Peyer's patch (tissue), 4 donors: ENCODE measurements at regions not wholly inside any gene's neighbourhood (a gene's known extent, or its start where the extent isn't known, plus 50 kb on each side); places are given as distances from the start of the nearest gene placed in this dataset.

Experiments used
- POLR2A ChIP-seq, 2 donors: fragments of 450-650 bp; IDR thresholded peaks; one replicate each; pipeline ENCODE4 v1.5.1; 2017; ENCODE audit warnings: antibody characterized with exemption in 2 of 2, mild to moderate bottlenecking in 2 of 2, moderate library complexity in 2 of 2
- TF ChIP-seq, protein P1 (sequence below), 6 experiments: fragments of 450-650 bp in 4 of 6; fragments of 200-600 bp in 2 of 6; sonication (generic) in 1 of 6; IDR thresholded peaks; one replicate each; pipeline ENCODE4 v1.5.1; 2017 to 2019; ENCODE audit warnings: antibody characterized with exemption in 6 of 6, mild to moderate bottlenecking in 3 of 6, moderate library complexity in 1 of 6

DNA sequence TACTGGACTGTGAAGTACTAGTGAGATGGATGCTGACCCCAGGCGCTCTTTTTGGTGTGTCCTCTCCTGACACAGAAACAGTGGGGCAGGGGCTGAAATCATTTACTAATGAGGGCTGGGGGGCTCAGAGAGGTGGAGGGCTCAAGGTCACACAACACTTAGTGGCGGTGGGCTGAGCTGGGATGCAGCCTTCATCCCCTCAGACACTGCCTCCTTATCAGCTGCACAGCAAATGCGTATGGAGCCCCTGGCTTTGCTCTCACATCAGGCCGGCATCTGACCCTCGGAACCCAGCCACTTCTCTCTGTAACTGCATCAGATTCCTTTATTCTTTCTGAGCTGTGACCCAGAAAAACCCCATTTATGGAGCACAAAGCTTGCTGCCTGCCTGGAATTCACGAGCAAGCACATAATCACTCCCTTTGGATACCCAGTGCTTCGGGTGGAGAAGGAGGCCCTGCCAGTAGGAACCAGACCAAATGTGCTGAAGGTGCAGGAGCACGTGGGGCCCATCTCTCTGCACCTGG lies 736.6 kb downstream of the TBC1D22A start:
- TF ChIP-seq, protein P1, sequence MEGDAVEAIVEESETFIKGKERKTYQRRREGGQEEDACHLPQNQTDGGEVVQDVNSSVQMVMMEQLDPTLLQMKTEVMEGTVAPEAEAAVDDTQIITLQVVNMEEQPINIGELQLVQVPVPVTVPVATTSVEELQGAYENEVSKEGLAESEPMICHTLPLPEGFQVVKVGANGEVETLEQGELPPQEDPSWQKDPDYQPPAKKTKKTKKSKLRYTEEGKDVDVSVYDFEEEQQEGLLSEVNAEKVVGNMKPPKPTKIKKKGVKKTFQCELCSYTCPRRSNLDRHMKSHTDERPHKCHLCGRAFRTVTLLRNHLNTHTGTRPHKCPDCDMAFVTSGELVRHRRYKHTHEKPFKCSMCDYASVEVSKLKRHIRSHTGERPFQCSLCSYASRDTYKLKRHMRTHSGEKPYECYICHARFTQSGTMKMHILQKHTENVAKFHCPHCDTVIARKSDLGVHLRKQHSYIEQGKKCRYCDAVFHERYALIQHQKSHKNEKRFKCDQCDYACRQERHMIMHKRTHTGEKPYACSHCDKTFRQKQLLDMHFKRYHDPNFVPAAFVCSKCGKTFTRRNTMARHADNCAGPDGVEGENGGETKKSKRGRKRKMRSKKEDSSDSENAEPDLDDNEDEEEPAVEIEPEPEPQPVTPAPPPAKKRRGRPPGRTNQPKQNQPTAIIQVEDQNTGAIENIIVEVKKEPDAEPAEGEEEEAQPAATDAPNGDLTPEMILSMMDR (IDR thresholded peaks at IDR 0.05) = no peak
- no peak for TF ChIP-seq POLR2A (IDR thresholded peaks at IDR 0.05)
